NCI-H2196 (cell line): ENCODE measurements at regions not wholly inside any gene's neighbourhood (a gene's known extent, or its start where the extent isn't known, plus 50 kb on each side); places are given as distances from the start of the nearest gene placed in this dataset.
"Not testable (repeated sequence)": the region's sequence is repeated elsewhere in the genome, so short reads cannot be mapped to it uniquely, and the experiment has no call there.

Experiments
- DNase-seq: peaks from one replicate; lab custom pipeline; 2025; ENCODE audit not compliant: unreplicated experiment; lab: John Stamatoyannopoulos, UW

- DNase-seq = no peak
Measured at GRCh38 chr17:83159204-83160049, 80.0 kb downstream of the METRNL start.

GRCh38 chr17:83160443-83161297, 81.3 kb downstream of the METRNL start:
- no peak for DNase-seq

DNA sequence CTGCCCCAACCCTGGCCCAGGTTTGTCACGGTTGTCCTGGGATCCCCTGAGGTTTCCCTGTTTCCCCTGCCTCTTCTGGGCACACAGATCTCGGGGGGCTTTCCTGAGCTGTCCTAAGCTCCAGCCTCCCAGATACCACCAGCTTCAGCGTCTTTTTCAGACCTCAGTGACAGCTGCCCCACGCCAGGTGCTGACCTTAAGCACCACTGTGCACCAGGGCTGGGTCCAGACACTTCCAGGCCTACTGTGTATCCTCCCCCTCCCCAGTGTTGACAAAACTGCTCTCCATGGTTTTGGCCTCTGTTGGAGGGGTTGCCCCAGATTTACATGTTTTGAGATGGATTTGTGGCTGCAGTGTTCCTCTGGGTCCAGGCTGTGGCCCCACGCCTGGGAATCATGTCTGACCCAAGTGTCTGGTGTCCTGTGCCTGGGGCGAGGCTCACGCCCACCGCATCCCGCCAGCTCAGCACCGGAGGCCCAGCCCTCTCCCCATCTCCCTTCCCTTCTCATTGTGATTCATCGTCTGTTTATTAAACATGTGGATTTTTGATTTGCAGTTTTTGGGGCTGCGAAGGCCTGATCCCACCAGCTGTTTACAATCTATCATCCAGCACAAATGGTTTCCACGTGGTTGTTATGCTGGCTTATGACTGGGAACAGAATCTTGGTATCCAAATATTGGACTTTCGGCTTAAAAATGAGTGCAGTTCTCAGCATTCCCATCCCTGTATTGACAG, 82.1 kb downstream of the METRNL start:
- no peak for DNase-seq

- no peak for DNase-seq
Measured at GRCh38 chr17:83162035-83162745, 82.8 kb downstream of the METRNL start.

DNA sequence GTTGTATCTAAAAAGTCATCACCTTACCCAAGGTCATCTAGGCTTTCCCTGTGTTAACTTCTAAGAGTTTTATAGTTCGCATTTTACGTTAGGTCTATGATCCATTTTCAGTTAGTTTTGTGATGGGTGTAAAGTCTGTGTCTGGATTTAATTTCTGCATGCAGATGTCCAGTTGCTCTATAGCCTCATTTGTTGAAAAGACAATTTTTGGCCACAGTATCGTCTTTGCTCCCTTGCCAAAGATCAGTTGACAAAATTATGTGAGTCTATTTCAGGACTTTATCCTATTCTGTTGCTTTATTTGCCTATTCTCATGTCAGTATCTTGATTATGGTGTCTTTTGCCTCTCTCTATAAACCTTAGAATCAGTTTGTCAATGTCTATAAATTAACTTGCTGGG, 85.1 kb downstream of the METRNL start:
- no peak for DNase-seq

DNA sequence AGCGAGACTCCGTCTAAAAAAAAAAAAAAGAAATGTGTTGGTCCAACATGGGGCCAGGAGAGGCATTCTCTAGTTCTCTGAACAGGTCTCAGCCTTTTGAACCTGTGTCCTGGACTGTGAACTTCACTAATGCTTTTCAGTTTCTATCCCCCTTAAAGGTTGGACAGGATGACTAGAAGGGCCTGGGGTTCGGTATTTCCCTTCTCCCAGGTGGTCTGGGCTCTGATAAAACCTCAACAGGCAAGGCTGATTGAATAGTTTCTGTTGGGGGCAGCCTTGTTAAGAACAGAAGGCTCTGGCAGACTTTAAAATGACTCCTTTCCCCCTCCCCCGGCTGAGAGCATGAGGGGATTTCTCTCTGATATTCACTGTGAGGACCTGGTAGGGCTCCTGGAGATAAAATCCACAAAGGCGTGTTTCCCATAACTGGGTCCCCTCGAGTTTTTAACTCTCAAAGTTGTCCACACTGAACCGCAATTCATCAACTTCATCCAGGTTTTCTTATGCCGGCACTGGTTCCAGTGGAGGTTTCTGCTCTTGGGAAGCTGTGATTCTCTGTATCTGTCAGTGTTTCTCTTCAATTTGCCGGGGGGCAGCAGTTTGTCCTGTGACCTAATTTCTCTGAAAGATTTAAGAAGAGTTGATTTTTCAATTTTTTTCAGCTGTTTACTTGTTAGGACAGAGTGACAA, 91.3 kb downstream of the METRNL start:
- no peak for DNase-seq

GRCh38 chr17:83171661-83172060, 92.3 kb downstream of the METRNL start:
- no peak for DNase-seq

- DNase-seq = not testable (repeated sequence)
Measured at GRCh38 chr17:83172099-83172498, 92.7 kb downstream of the METRNL start.

GRCh38 chr17:83172646-83173045, 93.2 kb downstream of the METRNL start:
- DNase-seq = not testable (repeated sequence)

GRCh38 chr17:83173180-83173913, 93.9 kb downstream of the METRNL start:
- DNase-seq = not testable (repeated sequence)

- peak; percentile 58 for DNase-seq
Measured at GRCh38 chr17:83173914-83174361, 94.5 kb downstream of the METRNL start.

- DNase-seq = peak; percentile 60
Measured at GRCh38 chr17:83174362-83175118, 95.1 kb downstream of the METRNL start.

GRCh38 chr17:83175119-83175821, 95.9 kb downstream of the METRNL start:
- DNase-seq = no peak

DNA sequence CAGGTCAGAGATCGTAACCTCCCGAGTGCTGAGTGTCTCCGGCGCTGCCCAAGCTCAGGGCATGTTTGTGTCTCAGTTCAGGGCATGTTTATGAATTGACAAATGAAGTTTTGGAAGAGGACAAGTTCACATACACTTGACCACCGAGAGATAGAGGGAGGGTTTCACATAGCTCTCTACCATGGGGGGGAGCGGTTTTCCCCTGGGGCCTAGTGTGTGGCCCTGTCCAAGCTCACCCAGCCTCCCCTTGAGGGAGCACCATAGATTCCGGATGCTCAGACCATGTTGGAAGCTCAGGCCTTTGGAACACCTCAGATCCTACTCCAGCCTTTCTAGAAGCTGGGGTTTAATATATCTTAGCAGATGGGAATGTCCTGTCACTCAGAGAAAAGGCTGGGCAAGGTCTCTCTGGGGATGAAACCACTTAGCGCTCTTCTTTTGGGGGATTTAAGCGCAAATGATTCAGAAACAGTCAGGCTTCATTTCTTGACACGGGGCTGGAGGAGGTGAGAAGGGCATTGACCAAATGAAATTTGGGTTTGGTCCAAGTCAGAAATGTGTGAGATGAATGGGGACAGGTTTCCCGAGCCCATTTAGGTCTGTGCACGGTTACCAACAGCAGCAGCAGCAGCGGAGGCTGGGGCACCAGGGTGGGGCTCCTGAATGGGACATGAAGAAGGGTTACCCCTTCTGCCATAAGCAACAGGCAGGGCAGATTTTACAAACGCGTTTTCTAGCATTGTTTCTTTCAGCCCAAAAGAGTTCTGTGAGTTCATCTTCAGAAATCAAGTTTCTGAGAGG, 96.6 kb downstream of the METRNL start:
- DNase-seq = no peak

DNA sequence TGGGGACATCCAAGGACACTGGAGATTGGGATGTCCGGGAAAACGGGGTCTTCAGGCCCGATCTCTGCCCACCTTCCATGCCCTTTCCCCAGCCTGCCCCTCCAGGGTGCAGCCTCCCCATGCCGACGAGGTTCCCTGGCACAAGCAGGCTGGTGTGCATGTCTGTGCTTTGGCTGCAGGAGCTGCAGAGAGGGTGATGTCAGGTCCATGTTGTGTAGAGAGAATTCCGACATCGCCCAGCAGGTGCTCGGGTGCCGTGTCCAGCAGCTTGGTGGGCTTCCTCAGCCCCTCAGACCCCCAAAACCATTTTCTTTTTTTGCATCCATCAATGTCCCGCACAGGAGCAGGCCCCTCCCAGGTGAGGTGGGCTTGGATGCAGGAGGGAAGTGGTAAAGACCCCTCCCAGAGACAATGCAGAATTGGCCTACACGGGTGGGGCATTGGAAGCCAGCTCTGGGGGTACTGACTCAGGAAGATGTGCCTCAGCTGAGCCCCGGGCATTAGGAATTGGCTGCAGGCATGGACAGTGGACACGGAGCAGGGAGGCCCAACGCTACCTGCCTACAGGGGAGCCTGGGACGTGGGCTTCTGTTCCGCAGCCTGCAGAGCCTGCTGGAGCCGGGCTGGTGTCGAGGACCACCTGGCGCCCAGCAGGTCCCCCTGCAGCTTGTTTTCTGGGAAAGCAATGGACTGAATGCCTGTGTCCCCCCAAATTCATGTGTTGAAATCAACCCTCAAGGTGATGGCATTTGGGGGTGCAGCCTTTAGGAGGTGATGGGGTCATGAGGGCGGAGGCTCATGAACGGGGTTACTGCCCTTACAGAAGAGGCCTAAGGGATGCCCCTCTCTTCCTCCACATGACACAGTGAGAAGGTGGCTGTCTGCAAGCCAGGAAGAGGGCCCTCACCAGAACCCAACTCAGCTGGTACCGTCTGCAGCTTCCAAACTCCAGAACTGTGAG, 97.5 kb downstream of the METRNL start:
- no peak for DNase-seq
